Tibial nerve (tissue), 4 donors: ENCODE measurements at regions not wholly inside any gene's neighbourhood (a gene's known extent, or its start where the extent isn't known, plus 50 kb on each side); places are given as distances from the start of the nearest gene placed in this dataset.

ENCODE experiments used
- DNase-seq, 2 donors: peaks; one replicate each; pipeline ENCODE4 v3.0.0-alpha.2; 2019; ENCODE audit warnings: low spot score in 2 of 2
- H3K27ac ChIP-seq, 4 donors: fragments of 200-600 bp; sonication (generic) in 3 of 4; one replicate each; pipeline ENCODE4 v1.5.1; 2017 to 2019; ENCODE audit warnings: mild to moderate bottlenecking in 1 of 4
- H3K27me3 ChIP-seq, 2 donors: fragments of 200-600 bp; sonication (generic) in 1 of 2; one replicate each; pipeline versions ENCODE4 v1.5.1 to v1.6.0; 2017 to 2019
- H3K36me3 ChIP-seq, 3 donors: fragments of 200-600 bp; sonication (generic); one replicate each; pipeline ENCODE4 v1.5.1; 2018 to 2019
- H3K4me1 ChIP-seq, 4 donors: fragments of 200-600 bp; sonication (generic) in 3 of 4; one replicate each; pipeline ENCODE4 v1.5.1; 2017 to 2019
- H3K4me3 ChIP-seq, 4 donors: fragments of 200-600 bp; sonication (generic) in 3 of 4; one replicate each; pipeline ENCODE4 v1.5.1; 2017 to 2019; ENCODE audit warnings: mild to moderate bottlenecking in 1 of 4, moderate library complexity in 1 of 4
- H3K9me3 ChIP-seq, 4 donors: fragments of 200-600 bp; sonication (generic) in 3 of 4; one replicate each; pipeline ENCODE4 v1.5.1; 2017 to 2019
- EP300 ChIP-seq, 2 donors: sonication (generic); formaldehyde crosslinking; IDR thresholded peaks; one replicate each; pipeline ENCODE4 v1.6.1; 2017; ENCODE audit warnings: antibody characterized with exemption in 2 of 2, mild to moderate bottlenecking in 1 of 2
- POLR2A ChIP-seq, 2 donors: fragments of 450-650 bp; IDR thresholded peaks; one replicate each; pipeline ENCODE4 v1.6.1; 2017; ENCODE audit warnings: antibody characterized with exemption in 2 of 2, mild to moderate bottlenecking in 2 of 2, moderate library complexity in 2 of 2
- WGBS, 2 donors: methylation state at CpG; one replicate each; pipeline ENCODE4 v1.1.5; 2018; 5-methylcytosine and 5-hydroxymethylcytosine counted together
- TF ChIP-seq, protein P1 (sequence below), 5 experiments: fragments of 200-600 bp in 3 of 5; fragments of 450-650 bp in 2 of 5; sonication (generic) in 3 of 5; IDR thresholded peaks; one replicate each; pipeline ENCODE4 v1.5.1; 2016 to 2019; ENCODE audit warnings: antibody characterized with exemption in 5 of 5, mild to moderate bottlenecking in 3 of 5, moderate library complexity in 2 of 5

DNA sequence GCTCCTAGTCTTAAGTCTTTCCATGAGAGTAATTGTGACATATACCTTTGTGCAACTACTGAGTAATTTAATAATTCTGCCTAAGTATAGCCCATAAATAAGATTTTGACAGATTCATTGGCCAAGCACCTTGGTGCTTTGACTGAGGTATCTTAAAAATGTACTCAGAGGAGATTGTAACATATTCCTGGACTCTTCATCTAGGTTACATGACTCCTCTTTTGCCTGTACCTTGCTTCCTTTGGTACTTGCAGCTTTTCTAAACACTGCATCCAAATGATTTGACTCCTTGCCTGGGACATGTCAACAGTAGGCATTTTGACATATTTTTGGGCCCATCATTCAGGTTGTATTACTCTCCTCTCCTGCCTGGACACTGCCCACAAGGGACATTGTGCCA is 1125.0 kb upstream of the AMELY start:
- no peaks in the 10 kb centered on the region for H3K27me3 ChIP-seq
- no peaks in the 10 kb centered on the region for H3K36me3 ChIP-seq
- H3K4me1 ChIP-seq: no peaks in the 10 kb centered on the region
- H3K4me3 ChIP-seq: no peak overlapping the region
- no peak for DNase-seq
- TF ChIP-seq EP300 (IDR thresholded peaks at IDR 0.05) (no peak), POLR2A (IDR thresholded peaks at IDR 0.05) (no peak)
- TF ChIP-seq, protein P1, sequence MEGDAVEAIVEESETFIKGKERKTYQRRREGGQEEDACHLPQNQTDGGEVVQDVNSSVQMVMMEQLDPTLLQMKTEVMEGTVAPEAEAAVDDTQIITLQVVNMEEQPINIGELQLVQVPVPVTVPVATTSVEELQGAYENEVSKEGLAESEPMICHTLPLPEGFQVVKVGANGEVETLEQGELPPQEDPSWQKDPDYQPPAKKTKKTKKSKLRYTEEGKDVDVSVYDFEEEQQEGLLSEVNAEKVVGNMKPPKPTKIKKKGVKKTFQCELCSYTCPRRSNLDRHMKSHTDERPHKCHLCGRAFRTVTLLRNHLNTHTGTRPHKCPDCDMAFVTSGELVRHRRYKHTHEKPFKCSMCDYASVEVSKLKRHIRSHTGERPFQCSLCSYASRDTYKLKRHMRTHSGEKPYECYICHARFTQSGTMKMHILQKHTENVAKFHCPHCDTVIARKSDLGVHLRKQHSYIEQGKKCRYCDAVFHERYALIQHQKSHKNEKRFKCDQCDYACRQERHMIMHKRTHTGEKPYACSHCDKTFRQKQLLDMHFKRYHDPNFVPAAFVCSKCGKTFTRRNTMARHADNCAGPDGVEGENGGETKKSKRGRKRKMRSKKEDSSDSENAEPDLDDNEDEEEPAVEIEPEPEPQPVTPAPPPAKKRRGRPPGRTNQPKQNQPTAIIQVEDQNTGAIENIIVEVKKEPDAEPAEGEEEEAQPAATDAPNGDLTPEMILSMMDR (IDR thresholded peaks at IDR 0.05): no peak
- H3K9me3 ChIP-seq: no peaks in the 10 kb centered on the region
- H3K27ac ChIP-seq: no peak overlapping the region

DNA sequence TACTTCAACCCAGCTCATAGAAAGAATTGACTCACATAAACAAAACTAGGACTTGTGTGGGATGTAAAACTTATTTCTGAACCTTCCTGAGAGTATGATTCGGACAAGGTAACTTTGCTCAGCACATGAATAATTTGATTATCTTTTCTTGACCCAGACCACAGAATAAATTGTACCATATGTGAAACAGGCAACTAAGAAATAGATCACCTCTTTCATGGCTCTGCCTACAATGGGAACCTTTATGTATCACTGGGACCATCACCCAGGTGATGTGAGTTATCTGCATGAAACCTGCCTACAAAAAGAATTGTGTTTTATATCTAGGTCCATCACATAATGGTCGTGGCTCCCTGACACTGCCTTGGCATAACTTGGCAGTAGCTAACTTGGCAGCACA is 1124.1 kb upstream of the AMELY start:
- no peak for DNase-seq

DNA sequence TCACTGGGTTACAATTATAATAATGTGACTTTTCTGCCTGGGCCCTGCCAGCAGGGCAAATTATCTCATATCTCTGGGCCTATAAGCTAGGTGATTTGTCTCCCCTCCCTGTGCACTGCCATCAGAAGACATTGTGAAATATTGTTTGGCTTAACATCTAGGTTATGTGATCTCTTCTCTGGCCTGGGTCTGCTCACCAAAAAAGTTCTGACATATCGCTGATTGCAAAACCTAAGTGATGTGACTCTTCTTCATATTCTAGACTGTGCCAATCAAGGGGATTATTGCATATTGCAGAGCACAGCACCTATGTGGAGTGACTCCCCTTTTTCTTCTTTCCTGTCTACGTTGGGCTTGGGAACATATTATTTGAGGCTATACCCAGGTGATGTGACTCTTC is 1123.1 kb upstream of the AMELY start:
- TF ChIP-seq EP300 (IDR thresholded peaks at IDR 0.05): no peak
- no peak for TF ChIP-seq POLR2A (IDR thresholded peaks at IDR 0.05)
- TF ChIP-seq, protein P1 (IDR thresholded peaks at IDR 0.05): no peak
- H3K27ac ChIP-seq: no peak overlapping the region
- H3K36me3 ChIP-seq: no peaks in the 10 kb centered on the region
- no peaks in the 10 kb centered on the region for H3K9me3 ChIP-seq
- no peaks in the 10 kb centered on the region for H3K27me3 ChIP-seq
- no peaks in the 10 kb centered on the region for H3K4me1 ChIP-seq
- no peak for DNase-seq
- WGBS, 2 donors: 78% methylated on average over 2 of the region's 2 CpGs; no CpG with 5 or more reads in 1 of the 2 donors
- H3K4me3 ChIP-seq: no peak overlapping the region

More for the DNA sequence above, 1124.1 kb upstream of the AMELY start:
- Histone ChIP-seq H3K27ac (no peak overlapping the region), H3K4me1 (no peaks in the 10 kb centered on the region), H3K36me3 (no peaks in the 10 kb centered on the region), H3K27me3 (no peaks in the 10 kb centered on the region), H3K9me3 (no peaks in the 10 kb centered on the region), H3K4me3 (no peak overlapping the region)
- 35% methylated on average over 2 of the region's 2 CpGs; no CpG with 5 or more reads in 1 of the 2 donors for WGBS, 2 donors
- TF ChIP-seq EP300 (IDR thresholded peaks at IDR 0.05): no peak
- TF ChIP-seq, protein P1 (IDR thresholded peaks at IDR 0.05): no peak
- no peak for TF ChIP-seq POLR2A (IDR thresholded peaks at IDR 0.05)

DNA sequence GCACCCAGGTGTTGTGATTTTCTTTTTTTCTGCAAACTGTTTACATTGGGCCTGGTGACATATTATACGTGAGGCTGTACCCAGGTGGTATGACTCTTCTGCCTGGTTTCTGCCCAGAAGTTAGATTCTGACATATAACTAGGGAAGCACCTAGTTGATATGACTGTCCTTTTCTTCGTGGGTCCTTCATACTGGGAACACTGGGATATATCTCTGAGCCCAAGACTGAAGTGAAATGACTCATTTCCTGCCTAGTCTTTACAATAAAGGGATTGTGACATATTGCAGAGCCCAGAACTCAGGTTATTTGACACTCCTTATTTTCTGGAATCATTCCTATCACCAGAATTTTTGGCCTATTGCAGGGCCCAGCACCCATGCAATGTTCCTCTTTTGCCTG is 1121.6 kb upstream of the AMELY start:
- H3K4me1 ChIP-seq: no peaks in the 10 kb centered on the region
- no peaks in the 10 kb centered on the region for H3K27me3 ChIP-seq
- no peaks in the 10 kb centered on the region for H3K9me3 ChIP-seq
- 46% methylated on average over 2 of the region's 2 CpGs; no CpG with 5 or more reads in 1 of the 2 donors for WGBS, 2 donors
- no peak overlapping the region for H3K4me3 ChIP-seq
- no peaks in the 10 kb centered on the region for H3K36me3 ChIP-seq
- DNase-seq: no peak
- H3K27ac ChIP-seq: no peak overlapping the region
- TF ChIP-seq POLR2A (IDR thresholded peaks at IDR 0.05): no peak
- TF ChIP-seq EP300 (IDR thresholded peaks at IDR 0.05): no peak
- TF ChIP-seq, protein P1 (IDR thresholded peaks at IDR 0.05): no peak

DNA sequence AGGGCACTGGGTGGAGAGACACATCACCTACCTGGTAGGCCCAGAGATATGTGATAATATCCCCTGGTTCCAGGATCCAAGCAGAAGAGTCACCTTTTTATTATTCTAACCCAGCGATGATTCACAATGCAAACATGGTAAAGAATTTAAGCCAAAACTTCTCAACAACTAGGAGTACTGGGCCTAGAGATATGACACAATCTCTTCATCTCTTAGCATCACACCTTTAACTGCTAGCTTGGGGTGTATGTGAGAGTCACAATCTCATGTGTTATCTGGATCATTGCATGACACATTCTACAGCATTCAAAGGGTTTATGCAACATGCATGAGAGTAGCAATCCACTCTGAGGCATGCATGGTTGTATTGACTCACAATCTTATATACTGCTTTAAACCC is 1109.0 kb upstream of the AMELY start:
- H3K36me3 ChIP-seq: no peaks in the 10 kb centered on the region
- no peak for DNase-seq
- H3K4me1 ChIP-seq: no peaks in the 10 kb centered on the region
- WGBS, 2 donors: 100% methylated on average over 1 of the region's 1 CpG; no CpG with 5 or more reads in 1 of the 2 donors
- H3K27me3 ChIP-seq: no peaks in the 10 kb centered on the region
- no peak overlapping the region for H3K4me3 ChIP-seq
- H3K27ac ChIP-seq: no peak overlapping the region
- TF ChIP-seq EP300 (IDR thresholded peaks at IDR 0.05): no peak
- TF ChIP-seq POLR2A (IDR thresholded peaks at IDR 0.05): no peak
- TF ChIP-seq, protein P1 (IDR thresholded peaks at IDR 0.05): no peak
- H3K9me3 ChIP-seq: no peaks in the 10 kb centered on the region
